ENCODE measurements at regions not wholly inside any gene's neighbourhood (a gene's known extent, or its start where the extent isn't known, plus 50 kb on each side); places are given as distances from the start of the nearest gene placed in this dataset.

DNA sequence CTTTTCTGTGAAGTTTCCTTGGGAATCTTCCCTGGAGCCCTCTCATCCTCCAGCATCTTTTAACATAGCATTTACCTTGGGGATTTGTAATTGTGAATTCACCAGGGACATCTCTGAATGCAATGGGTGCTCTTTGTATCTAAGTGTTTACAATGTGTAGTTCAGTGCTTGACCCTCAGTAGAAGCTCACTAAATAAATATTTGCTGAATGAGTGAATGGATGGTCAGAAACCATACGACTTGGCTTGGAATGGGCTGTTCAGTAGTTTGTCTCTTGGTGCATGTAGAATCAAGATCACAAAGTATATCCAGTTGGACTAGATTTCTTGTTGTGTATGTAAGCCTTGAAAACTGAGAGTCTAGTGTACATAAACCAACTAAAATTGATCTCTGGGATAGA is 81.8 kb upstream of the MEF2C start:
- no peak for DNase-seq (ENCODE audit: low spot score)

DNA sequence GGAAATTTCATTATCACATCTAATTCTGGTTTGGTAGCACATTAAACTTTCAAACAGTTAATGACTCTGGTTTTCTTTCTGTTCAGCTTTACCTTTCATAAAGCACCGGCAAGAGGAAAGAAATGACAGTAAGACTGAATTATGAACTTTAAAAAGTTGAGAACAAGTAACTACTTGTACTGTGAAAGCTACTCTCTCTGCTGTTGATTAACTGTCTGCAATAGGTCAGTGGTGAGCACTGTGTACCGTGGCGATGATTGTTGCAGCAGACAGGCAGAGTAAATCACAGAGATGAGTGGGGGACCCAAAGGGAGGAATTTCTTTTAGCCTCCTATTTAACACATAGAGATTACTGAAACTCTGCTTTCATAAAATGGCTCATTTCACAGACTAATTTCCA is 74.0 kb upstream of the MEF2C start:
- no peak for DNase-seq (ENCODE audit: low spot score)

DNA sequence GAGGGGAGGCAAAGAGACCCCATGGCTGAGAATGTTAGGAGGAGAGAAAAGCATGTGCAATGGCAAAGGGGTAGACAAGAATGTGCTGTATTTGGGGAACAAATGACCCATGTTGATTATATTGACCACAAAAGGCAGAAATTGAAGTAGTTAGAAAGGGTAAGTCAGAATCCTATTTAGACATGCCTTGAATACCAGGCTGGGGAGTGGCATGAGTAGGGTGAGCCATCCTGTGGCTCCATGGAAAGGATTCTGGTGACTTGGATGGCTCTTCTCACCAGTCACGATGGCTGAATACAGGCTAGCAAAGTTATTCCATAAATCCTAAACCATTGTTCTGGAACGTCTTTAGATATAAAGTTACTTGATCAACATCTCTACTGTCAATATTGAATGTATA is 73.4 kb upstream of the MEF2C start:
- no peak for DNase-seq (ENCODE audit: low spot score)

DNA sequence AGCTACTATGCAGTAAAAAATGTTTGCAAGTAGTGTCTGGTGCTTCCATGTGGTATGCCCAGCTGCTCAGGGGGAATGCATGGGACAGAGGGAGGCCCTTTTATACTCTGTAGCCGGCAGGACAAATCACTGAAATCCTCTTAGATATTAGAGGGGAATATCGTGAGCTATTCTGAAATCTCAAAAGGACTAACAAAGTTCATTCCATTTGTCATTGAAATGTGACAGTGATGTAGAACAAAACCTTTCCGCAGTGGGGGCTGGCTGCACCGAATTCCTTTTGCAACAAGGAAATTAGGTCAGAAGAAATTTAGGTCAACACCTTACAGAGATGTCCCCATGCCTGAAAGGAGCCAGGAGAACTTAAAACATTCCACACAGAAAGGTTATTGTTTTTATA is 72.4 kb upstream of the MEF2C start:
- no peak for DNase-seq (ENCODE audit: low spot score)

DNA sequence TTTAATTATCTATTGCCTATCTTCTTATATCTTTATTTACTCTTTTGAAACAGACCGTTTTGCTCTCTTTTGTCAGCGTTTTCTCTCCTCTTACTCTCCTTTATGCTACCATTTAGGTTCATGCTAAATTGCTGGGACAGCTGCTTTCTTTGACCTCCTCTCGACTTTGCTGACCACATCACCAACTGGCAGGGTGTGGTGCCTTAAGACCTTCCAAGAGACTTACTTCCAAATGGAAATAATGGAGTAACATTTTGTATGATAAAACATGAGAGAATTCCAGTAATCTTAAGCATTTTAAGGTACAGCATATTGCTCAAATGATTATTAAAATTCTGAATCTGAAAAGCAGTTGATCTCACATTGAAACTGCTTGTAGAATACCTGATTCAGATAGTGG is 71.5 kb upstream of the MEF2C start:
- no peak for DNase-seq (ENCODE audit: low spot score)

DNA sequence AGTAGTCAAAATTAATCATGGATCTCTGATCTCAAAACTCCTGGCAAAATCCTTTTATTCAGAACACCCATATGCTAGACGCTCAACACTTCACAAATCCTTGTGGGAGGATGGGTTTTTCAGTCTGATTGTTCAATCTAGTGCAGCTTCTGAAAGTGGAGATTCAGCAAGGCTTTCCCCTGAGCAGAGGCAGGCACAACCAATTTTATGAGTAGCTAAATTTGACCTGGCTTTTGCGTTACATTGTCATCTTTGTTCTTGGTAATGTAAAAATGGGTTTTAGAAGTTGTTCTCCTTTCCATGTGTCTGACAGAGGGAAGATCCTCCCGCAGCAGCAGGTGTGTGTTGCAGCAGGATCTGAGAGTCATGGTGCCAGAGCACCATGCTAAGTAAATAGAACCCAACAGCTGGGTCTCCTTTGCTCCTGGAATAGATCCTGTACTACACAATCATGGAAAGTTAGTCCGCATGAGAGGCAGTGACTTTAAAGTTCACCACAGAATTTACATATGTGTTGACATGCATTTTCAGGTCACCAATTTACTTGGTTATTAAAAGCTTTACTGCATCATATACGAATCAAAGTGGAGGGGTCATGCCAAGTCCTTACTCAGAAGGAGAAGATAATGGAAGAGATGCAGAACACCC is 70.1 kb upstream of the MEF2C start:
- no peak for DNase-seq (ENCODE audit: low spot score)

DNA sequence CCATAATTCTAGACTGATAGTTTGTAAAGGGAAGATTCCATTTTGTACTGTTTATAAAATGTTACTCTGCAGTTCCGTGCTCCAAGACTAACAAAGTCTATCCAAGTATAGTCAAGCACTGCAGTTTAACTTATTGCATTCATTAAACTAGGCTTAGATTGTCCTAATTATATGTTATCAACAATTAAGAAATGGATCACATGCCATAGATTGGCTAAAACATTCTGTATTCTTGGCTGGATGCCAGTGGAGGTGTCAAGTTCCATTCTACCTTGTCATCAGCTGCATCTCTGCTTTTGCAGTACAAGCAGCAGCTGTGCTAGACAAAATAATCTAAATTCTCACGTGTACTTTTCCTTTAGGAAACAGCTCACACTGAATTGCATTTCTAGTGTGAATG is 69.4 kb upstream of the MEF2C start:
- no peak for DNase-seq (ENCODE audit: low spot score)

DNA sequence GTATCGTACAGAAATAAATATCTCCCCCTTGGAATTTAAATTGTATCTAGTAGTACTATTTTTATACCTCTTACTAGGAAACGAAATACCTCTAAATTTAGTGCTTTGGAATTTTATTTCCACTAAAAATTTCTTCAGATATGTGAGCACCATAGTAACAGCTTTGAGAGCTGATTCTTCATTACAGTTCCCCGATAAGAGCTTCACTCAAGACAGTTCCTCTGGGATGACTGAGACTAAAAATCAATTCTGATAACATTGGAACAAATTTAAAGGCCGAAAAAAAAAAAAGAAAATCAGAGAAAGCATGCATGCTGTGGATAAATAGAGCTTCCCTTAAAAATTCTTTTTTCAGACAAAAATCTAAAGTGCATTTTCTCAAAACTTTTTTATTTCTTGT is 68.5 kb upstream of the MEF2C start:
- DNase-seq (ENCODE audit: low spot score) = no peak

DNA sequence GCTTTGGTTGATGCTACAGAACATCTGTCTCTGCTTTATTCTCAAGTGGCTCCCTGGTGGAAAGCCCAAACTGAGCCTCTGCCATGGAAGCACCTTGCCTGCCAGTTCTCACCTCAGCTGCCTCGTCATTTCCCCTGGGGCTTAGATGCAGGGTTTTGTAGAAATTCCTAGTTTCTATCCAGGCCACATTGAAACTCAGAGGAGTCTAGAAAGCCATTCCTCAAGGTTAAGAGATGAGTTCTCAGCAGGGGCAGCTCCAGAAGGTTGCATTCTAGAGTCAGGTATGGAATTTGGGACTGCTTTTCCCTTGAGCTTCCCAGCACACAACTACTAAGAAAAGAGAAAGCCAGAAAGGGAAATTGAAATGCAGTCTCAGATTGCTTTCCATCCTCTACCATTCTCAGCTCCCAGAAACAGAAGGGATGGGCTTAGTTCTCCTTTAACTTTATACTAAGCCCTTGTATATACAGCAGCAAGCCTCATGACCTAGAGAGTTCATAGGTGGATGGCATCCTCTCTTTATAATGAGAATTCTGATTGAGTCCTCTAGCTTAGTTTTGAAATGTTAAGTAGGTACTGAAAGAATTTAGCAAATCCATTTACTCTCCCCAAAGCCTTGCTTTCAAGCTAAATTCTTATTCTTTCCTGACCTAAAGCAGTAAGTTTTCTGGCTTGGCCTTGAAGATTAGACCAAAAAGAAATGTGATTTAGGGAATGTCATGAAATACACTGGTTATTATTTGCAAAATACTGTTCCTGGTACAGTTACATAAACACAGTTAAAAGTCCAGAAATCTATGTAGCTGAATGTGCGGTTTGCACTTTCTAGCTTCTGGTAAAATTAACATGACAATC is 66.0 kb upstream of the MEF2C start:
- DNase-seq (ENCODE audit: low spot score) = no peak

DNA sequence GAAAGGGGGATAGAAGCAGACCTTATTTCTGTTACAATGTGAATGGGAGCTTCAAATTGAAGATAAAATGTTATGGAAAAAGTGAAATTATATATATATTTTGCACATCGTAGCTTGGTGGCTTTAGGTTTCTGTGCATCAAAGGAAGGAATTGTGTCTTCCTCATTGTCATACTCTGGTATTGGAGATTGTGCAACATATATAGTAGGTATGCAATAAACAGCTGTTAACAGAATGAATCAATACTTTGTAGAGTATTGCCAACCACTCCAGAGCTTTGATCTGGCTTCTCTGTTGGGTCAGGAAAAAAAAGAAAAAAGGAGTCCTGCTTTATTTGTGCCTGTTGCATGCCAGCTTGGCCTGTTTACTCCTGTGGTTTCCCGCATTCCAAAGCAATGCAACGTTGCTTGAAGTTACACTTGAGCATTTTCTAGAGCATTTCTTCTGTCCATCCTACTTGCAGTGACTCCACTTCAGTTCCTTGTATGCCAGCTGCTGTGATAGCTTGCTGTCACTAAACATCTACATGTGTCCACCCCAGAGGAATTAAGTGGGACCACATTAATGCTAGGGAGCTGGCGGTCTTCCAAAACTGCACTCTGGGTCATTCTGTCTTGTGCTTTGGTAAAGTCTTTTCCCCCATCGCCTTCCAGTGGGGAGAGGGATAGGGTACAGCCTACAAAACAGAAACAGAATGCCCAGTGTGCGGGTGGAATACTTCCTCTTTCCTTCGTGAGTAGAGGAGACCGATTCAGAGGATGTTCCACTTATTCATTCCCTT is 62.0 kb upstream of the MEF2C start:
- DNase-seq (ENCODE audit: low spot score) = no peak

DNA sequence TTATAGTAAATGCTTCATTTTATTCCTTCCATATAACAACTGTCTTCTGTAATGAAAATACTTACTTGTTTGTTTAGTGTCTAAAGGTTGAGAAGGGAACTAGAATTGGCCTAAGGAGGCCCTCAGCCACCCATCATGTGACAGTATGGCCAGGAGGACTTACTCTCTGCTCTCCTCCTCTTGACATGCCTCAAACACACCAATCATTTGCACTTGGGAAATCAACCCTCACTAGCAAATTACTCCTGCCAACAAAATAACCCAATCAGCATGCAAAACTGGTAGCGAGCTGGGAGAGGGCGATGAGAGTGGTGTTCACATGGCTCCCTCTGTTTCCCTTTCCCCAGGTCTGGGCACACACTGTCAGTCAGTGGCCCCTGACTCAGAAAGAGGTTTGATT is 58.6 kb upstream of the MEF2C start:
- no peak for DNase-seq (ENCODE audit: low spot score)

DNA sequence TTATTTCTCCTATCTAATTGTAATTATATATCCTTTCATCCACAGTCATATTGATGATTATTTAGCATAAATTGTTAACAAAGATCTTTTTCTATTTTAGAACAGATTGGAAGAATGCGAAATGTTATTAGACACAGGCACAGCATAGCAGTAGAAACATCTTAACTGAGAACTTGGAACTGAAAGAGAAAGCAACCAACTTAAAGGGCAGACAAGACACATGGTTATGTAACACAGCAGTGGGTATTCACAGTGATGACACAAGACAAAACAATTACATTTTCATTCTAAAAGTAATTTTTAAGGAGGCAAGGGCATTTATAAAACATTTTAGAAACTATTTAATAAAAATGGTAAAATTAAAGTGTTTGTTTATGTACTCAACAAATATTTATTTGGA is 57.7 kb upstream of the MEF2C start:
- no peak for DNase-seq (ENCODE audit: low spot score)

DNA sequence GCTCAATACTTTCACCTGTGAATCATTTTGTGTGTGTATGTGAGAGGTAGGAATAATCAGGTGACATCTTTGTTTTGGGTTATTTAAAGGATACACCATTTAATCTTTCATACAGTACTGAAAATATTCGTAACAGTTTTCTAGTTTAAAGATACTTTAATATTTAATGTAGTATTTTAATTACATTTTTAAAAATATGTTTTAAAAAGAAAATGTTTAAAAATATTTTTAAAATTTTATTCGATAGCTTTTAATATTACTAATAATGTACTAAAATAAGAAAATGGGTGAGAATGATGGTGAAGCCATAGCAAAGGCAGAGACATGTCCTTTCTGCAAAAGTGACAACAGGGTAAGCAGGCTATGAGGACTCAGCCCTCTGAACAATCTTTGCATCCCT is 56.3 kb upstream of the MEF2C start:
- DNase-seq (ENCODE audit: low spot score) = no peak

DNA sequence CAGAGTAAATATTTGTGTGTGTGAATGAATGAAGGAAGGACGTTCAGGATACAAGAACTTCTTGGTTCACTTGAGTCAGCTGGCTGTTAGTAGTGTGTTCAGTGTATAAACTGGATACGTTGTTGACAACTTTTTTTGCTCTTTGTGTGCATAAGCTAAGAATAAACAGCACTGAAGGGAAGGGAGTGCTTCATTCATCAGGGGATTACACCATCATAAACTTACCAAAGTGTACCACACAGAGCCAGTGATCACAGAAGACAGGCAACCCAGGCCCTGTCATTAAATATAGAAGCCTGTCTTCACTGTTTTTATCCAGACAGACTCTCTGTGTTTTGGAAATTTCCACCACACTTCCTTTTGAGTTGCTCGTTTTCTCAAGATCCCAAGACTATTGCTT is 55.5 kb upstream of the MEF2C start:
- no peak for DNase-seq (ENCODE audit: low spot score)

DNA sequence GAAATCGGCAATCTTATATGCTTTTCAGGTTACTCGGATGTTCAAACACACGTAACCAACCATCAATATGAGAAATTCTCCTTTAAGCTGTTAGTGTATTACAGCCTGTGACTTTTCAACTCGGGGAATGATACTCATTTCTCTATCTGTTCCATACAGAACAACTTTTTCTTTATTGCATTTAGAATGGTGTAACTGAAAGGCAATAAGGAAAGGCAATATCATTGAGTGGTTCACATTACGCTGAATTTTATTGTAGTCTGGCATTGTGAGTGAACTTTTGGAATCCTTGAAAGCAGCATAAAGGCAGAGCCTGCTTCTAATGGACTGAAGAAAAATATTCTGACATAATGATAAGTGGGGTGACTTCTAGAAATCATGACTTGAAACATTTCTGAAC is 54.4 kb upstream of the MEF2C start:
- no peak for DNase-seq (ENCODE audit: low spot score)

DNA sequence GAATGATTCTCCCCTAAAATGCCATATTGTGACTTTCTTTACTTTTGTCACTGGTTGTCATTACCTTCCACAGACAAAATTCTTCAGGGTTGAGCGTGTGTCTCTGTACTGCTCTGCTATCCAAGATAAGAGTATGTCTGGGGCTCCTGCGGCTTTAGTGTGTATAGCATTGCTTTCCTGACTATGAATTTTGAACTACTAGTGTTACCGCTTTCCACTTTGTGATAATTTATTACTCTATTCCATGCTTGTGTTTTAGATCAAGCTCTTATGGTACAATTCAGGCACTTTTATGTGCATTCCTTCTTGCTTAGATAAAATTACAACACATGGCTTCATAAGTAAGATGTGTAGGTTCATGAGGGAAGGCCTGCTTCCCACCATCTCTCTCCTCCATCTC is 51.5 kb upstream of the MEF2C start:
- DNase-seq (ENCODE audit: low spot score) = no peak

Measured in D341Med (cell line).